ENCODE measurements at regions not wholly inside any gene's neighbourhood (a gene's known extent, or its start where the extent isn't known, plus 50 kb on each side); places are given as distances from the start of the nearest gene placed in this dataset.

GRCh38 chr3:124599779-124600693 is 130.2 kb upstream of the UMPS start:
- no peak overlapping the region for H3K4me3 ChIP-seq (ENCODE audit: control insufficient read depth, low read depth, low read length)
- TF ChIP-seq CTCF (IDR thresholded peaks at IDR 0.05; ENCODE audit: control insufficient read depth, insufficient read depth, low read depth, low read length, missing control alignments), result no peak
- DNase-seq (ENCODE audit: low read depth), result no peak

- DNase-seq (ENCODE audit: low read depth), result no peak
- TF ChIP-seq CTCF (IDR thresholded peaks at IDR 0.05; ENCODE audit: control insufficient read depth, insufficient read depth, low read depth, low read length, missing control alignments), result no peak
- H3K4me3 ChIP-seq (ENCODE audit: control insufficient read depth, low read depth, low read length), result no peak overlapping the region
Measured at GRCh38 chr3:124600765-124601164, 129.5 kb upstream of the UMPS start.

- DNase-seq (ENCODE audit: low read depth), result no peak
- no peak overlapping the region for H3K4me3 ChIP-seq (ENCODE audit: control insufficient read depth, low read depth, low read length)
- TF ChIP-seq CTCF (IDR thresholded peaks at IDR 0.05; ENCODE audit: control insufficient read depth, insufficient read depth, low read depth, low read length, missing control alignments), result no peak
Measured at GRCh38 chr3:124601190-124601589, 129.1 kb upstream of the UMPS start.

- no peak for TF ChIP-seq CTCF (IDR thresholded peaks at IDR 0.05; ENCODE audit: control insufficient read depth, insufficient read depth, low read depth, low read length, missing control alignments)
- H3K4me3 ChIP-seq (ENCODE audit: control insufficient read depth, low read depth, low read length), result no peak overlapping the region
- no peak for DNase-seq (ENCODE audit: low read depth)
Measured at GRCh38 chr3:124602980-124603627, 127.1 kb upstream of the UMPS start.

- no peak for TF ChIP-seq CTCF (IDR thresholded peaks at IDR 0.05; ENCODE audit: control insufficient read depth, insufficient read depth, low read depth, low read length, missing control alignments)
- DNase-seq (ENCODE audit: low read depth), result no peak
- no peak overlapping the region for H3K4me3 ChIP-seq (ENCODE audit: control insufficient read depth, low read depth, low read length)
Measured at GRCh38 chr3:124605781-124606579, 124.3 kb upstream of the UMPS start.

- TF ChIP-seq CTCF (IDR thresholded peaks at IDR 0.05; ENCODE audit: control insufficient read depth, insufficient read depth, low read depth, low read length, missing control alignments), result no peak
- H3K4me3 ChIP-seq (ENCODE audit: control insufficient read depth, low read depth, low read length), result no peak overlapping the region
- DNase-seq (ENCODE audit: low read depth), result no peak
Measured at GRCh38 chr3:124607163-124607562, 123.1 kb upstream of the UMPS start.
